DMS114 treated with DMSO at 0.1 percent for 48 hours (cell line): ENCODE measurements at regions not wholly inside any gene's neighbourhood (a gene's known extent, or its start where the extent isn't known, plus 50 kb on each side); places are given as distances from the start of the nearest gene placed in this dataset.

Experiments
- DNase-seq: peaks from one replicate; lab custom pipeline; 2025; ENCODE audit not compliant: unreplicated experiment; lab: John Stamatoyannopoulos, UW

- DNase-seq = no peak
Measured at GRCh38 chr10:78857193-78857592, 211.6 kb upstream of the ZMIZ1 start.

- no peak for DNase-seq
Measured at GRCh38 chr10:78859266-78859665, 209.5 kb upstream of the ZMIZ1 start.

DNA sequence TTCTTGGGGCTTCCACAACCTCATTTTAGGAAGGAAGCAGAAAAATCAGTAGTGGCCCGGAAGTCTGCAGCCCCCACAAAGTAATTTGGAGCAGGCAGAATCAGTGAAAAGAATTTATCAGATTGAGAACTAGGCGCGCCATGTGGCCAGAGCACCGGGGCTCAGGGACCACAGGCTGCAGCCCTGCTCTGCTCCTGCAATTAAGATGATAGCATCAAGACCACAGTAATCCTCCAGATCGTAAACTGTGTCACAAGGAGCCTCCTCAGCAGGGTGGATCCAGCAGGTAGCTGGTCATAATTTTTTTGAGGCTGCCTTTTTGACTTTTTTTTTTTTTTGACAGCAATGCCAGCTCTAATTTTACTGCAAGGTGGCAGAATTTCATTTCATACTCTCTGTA, 209.0 kb upstream of the ZMIZ1 start:
- DNase-seq = no peak

DNA sequence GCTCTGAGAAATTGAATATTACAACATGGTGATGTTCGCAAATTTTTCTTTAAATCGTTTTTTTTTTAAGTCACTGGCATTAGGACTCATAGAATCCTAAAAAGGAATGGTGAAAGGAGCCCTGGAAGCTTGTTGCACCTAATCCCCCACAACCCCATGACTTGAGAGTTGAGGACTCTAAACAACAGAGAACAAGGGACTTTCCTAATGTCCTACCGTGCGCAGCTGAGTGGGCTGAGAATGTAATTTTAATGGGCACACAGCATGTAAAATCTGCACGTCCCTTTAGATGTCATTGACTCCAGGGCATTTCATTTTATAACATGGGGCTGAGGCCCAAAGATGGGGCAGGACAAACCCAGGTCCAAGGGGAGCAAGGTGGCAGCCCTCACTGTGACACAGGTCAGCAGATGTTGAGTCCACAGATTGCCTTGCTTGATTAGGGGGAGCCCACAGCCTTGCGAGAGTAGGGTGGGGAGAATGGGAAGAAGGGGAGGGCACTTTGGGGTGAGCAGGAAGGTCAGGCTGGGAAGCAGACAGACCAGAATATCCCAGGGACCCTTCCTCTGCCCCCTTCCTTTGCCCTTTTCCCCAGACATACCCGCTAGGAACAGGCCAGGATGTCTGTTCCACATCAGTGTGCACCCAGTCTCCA, 208.4 kb upstream of the ZMIZ1 start:
- DNase-seq = no peak

DNA sequence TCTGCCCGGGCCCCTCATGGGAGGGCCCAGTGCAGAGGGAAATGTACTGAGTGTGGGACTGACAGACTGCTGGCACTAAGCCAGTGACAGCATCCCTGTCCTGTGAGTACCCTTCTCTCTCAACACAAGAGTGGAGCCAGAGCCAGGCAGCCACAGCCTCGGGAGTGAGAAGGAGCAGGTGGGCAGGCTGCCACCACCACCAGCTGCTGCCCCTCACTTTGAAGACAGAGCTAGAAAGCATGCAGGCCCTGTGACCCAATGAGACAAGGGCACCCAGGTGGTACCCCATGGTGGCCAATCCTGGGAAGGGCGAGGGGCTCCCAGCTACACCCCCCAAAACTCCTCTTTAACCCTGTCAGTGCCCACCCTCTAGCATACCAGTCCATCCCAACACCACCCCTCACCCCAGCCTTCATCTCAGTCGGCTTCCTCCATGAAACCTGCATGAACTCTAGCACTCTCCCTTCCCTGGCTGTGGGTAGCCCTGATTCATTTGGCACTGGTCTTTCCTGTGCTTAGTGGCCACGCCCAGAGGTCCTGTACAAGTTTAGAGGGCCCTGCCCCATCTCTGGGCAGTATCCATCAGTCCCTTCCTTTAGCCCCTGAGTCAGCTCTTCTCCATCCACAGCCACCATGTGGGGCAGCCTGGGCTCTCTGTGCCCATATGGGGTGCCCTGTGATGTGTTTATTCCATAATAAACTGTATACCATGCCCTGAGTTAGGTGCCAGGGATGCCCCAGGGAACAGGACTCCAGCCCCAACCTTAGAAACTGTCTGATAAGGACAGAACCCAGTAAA, 207.0 kb upstream of the ZMIZ1 start:
- DNase-seq = no peak

GRCh38 chr10:78862328-78862640, 206.5 kb upstream of the ZMIZ1 start:
- DNase-seq = no peak

- no peak for DNase-seq
Measured at GRCh38 chr10:78863140-78863905, 205.4 kb upstream of the ZMIZ1 start.

GRCh38 chr10:78863906-78864239, 204.9 kb upstream of the ZMIZ1 start:
- no peak for DNase-seq

GRCh38 chr10:78864761-78865537, 203.8 kb upstream of the ZMIZ1 start:
- DNase-seq = no peak

- no peak for DNase-seq
Measured at GRCh38 chr10:78865538-78865875, 203.3 kb upstream of the ZMIZ1 start.

- DNase-seq = no peak
Measured at GRCh38 chr10:78865931-78866717, 202.6 kb upstream of the ZMIZ1 start.

GRCh38 chr10:78866731-78867554, 201.8 kb upstream of the ZMIZ1 start:
- DNase-seq = no peak

GRCh38 chr10:78867555-78867939, 201.2 kb upstream of the ZMIZ1 start:
- DNase-seq = no peak

GRCh38 chr10:78868048-78868447, 200.7 kb upstream of the ZMIZ1 start:
- DNase-seq = no peak

GRCh38 chr10:78868456-78868855, 200.3 kb upstream of the ZMIZ1 start:
- no peak for DNase-seq

GRCh38 chr10:78868861-78869260, 199.9 kb upstream of the ZMIZ1 start:
- DNase-seq = no peak

- DNase-seq = no peak
Measured at GRCh38 chr10:78869508-78870454, 199.0 kb upstream of the ZMIZ1 start.

- DNase-seq = no peak
Measured at GRCh38 chr10:78870458-78870857, 198.3 kb upstream of the ZMIZ1 start.

GRCh38 chr10:78871796-78872195, 197.0 kb upstream of the ZMIZ1 start:
- DNase-seq = no peak
